Astrocyte (in vitro differentiated cells and primary cell): ENCODE measurements at regions not wholly inside any gene's neighbourhood (a gene's known extent, or its start where the extent isn't known, plus 50 kb on each side); places are given as distances from the start of the nearest gene placed in this dataset.

Source experiments
- DNase-seq: peaks from one replicate; pipeline ENCODE4 v3.0.0-alpha.2; 2010; ENCODE audit warnings: low read depth
- FAIRE-seq: peaks from 2 replicates; lab custom pipeline; 2011; peaks lifted over from hg19 to GRCh38; lab: Jason Lieb, UNC
- H2AFZ ChIP-seq: 2 replicates; pipeline ENCODE4 v1.6.0; 2012; ENCODE audit warnings: low read depth, low read length, inconsistent platforms
- H3K27ac ChIP-seq: 2 replicates; pipeline ENCODE4 v1.5.1; 2011; ENCODE audit warnings: low read depth, low read length, inconsistent platforms
- H3K27me3 ChIP-seq: 2 replicates; pipeline ENCODE4 v1.6.0; 2011; ENCODE audit warnings: low read length, inconsistent platforms; ENCODE audit not compliant: insufficient read depth
- H3K36me3 ChIP-seq: 2 replicates; pipeline ENCODE4 v1.5.1; 2011; ENCODE audit warnings: low read length, inconsistent platforms; ENCODE audit not compliant: insufficient read depth
- H3K4me1 ChIP-seq: 2 replicates; pipeline ENCODE4 v1.5.1; 2011; ENCODE audit warnings: low read length, inconsistent platforms; ENCODE audit not compliant: insufficient read depth
- H3K4me2 ChIP-seq: 2 replicates; pipeline ENCODE4 v1.6.0; 2012; ENCODE audit warnings: low read length, inconsistent platforms
- H3K4me3 ChIP-seq: 2 replicates; pipeline ENCODE4 v1.5.1; 2011; ENCODE audit warnings: low read depth, mild to moderate bottlenecking, low read length, inconsistent platforms; ENCODE audit not compliant: insufficient read depth
- H3K79me2 ChIP-seq: 2 replicates; pipeline ENCODE4 v1.6.0; 2012; ENCODE audit warnings: mild to moderate bottlenecking, low read length, inconsistent platforms; ENCODE audit not compliant: insufficient read depth
- H3K9ac ChIP-seq: 2 replicates; pipeline ENCODE4 v1.6.0; 2012; ENCODE audit warnings: mild to moderate bottlenecking, low read length, inconsistent platforms
- H3K9me3 ChIP-seq: 2 replicates; pipeline ENCODE4 v1.5.1; 2012; ENCODE audit warnings: low read depth, mild to moderate bottlenecking, low read length, inconsistent platforms; ENCODE audit not compliant: insufficient read depth
- H4K20me1 ChIP-seq: 2 replicates; pipeline ENCODE4 v1.6.0; 2012; ENCODE audit warnings: low read length, inconsistent platforms; ENCODE audit not compliant: insufficient read depth
- H3K27ac Mint-ChIP-seq: one replicate; pipeline ENCODE4 v1.8.0; 2021; ENCODE audit warnings: mild to moderate bottlenecking, mixed read lengths; ENCODE audit not compliant: unreplicated experiment
- H3K27me3 Mint-ChIP-seq: one replicate; pipeline ENCODE4 v1.8.0; 2021; ENCODE audit warnings: low read depth, mixed read lengths; ENCODE audit not compliant: unreplicated experiment
- H3K36me3 Mint-ChIP-seq: one replicate; pipeline ENCODE4 v1.8.0; 2021; ENCODE audit warnings: low read depth, mixed read lengths; ENCODE audit not compliant: unreplicated experiment
- H3K4me1 Mint-ChIP-seq: one replicate; pipeline ENCODE4 v1.8.0; 2021; ENCODE audit warnings: low read depth, mixed read lengths; ENCODE audit not compliant: unreplicated experiment
- H3K4me3 Mint-ChIP-seq: one replicate; pipeline ENCODE4 v1.8.0; 2021; ENCODE audit warnings: mild to moderate bottlenecking, moderate library complexity, mixed read lengths; ENCODE audit not compliant: unreplicated experiment
- H3K9me3 Mint-ChIP-seq: one replicate; pipeline ENCODE4 v1.8.0; 2021; ENCODE audit warnings: mild to moderate bottlenecking, mixed read lengths; ENCODE audit not compliant: unreplicated experiment
- CTCF ChIP-seq: IDR thresholded peaks from 2 replicates; pipeline ENCODE4 v1.5.1; 2011; ENCODE audit warnings: low read depth, mild to moderate bottlenecking, inconsistent platforms, low read length, moderate library complexity; ENCODE audit not compliant: insufficient read depth
- EZH2 ChIP-seq: IDR thresholded peaks from 2 replicates; pipeline ENCODE4 v1.6.1; 2012; ENCODE audit warnings: mild to moderate bottlenecking, low read length, inconsistent platforms; ENCODE audit not compliant: insufficient read depth

- no peaks in the 10 kb centered on the region for H3K36me3 ChIP-seq
- no peaks in the 10 kb centered on the region for H3K79me2 ChIP-seq
- peaks cover 61% of the 10 kb centered on the region for H3K27me3 Mint-ChIP-seq
- FAIRE-seq = no peak
- H2AFZ ChIP-seq = no peak overlapping the region
- H3K27ac ChIP-seq = no peak overlapping the region
- peaks cover 3% of the 10 kb centered on the region for H3K27me3 ChIP-seq
- H3K9me3 Mint-ChIP-seq = peaks cover 7% of the 10 kb centered on the region
- no peak for DNase-seq
- no peak overlapping the region for H3K4me2 ChIP-seq
- TF ChIP-seq EZH2 (no peak), CTCF (no peak)
- H4K20me1 ChIP-seq = no peaks in the 10 kb centered on the region
- no peaks in the 10 kb centered on the region for H3K9me3 ChIP-seq
- H3K4me1 ChIP-seq = no peaks in the 10 kb centered on the region
- H3K4me3 Mint-ChIP-seq = no peak overlapping the region
- H3K9ac ChIP-seq = no peak overlapping the region
- H3K4me3 ChIP-seq = no peak overlapping the region
- H3K36me3 Mint-ChIP-seq = peaks cover 3% of the 10 kb centered on the region
- H3K27ac Mint-ChIP-seq = no peak overlapping the region
- no peaks in the 10 kb centered on the region for H3K4me1 Mint-ChIP-seq
Measured at GRCh38 chr11:69233744-69234570, 60.0 kb upstream of the MYEOV start.

GRCh38 chr11:69234740-69235710, 58.9 kb upstream of the MYEOV start:
- H3K27ac ChIP-seq = no peak overlapping the region
- H3K4me1 ChIP-seq = no peaks in the 10 kb centered on the region
- no peaks in the 10 kb centered on the region for H3K4me1 Mint-ChIP-seq
- H3K4me3 Mint-ChIP-seq = no peak overlapping the region
- no peaks in the 10 kb centered on the region for H3K79me2 ChIP-seq
- peaks cover 55% of the 10 kb centered on the region for H3K27me3 Mint-ChIP-seq
- peaks cover 3% of the 10 kb centered on the region for H3K27me3 ChIP-seq
- no peak overlapping the region for H3K27ac Mint-ChIP-seq
- no peaks in the 10 kb centered on the region for H4K20me1 ChIP-seq
- FAIRE-seq = no peak
- no peak overlapping the region for H3K4me3 ChIP-seq
- peaks cover 7% of the 10 kb centered on the region for H3K9me3 Mint-ChIP-seq
- H3K4me2 ChIP-seq = no peak overlapping the region
- no peak overlapping the region for H3K9ac ChIP-seq
- H3K9me3 ChIP-seq = no peaks in the 10 kb centered on the region
- H3K36me3 Mint-ChIP-seq = peaks cover 3% of the 10 kb centered on the region
- no peak overlapping the region for H2AFZ ChIP-seq
- H3K36me3 ChIP-seq = no peaks in the 10 kb centered on the region
- no peak for DNase-seq
- TF ChIP-seq EZH2 (no peak), CTCF (no peak)
